ENCODE measurements at regions not wholly inside any gene's neighbourhood (a gene's known extent, or its start where the extent isn't known, plus 50 kb on each side); places are given as distances from the start of the nearest gene placed in this dataset.

DNA sequence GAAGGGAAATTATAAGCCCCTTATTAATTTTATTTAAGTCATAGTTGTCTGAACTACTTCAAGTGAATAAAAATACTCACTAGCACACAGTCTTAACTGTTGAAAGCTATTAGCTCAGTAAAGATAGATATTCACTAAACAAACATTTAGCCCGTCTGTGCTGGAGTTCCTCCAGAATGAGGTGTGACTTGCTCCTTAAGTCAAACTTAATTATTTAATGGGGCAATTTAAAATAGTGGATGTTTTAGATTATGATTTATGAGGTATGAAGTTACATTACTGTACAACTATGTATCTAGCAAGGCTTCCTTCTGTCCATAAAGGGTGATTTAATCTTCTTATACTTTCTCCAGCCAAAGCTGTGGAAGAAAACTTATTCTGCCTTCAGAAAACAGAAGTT is 414.0 kb upstream of the FLRT2 start:
- DNase-seq (ENCODE audit: low read depth in 1 of 2, low spot score in 2 of 2) = no peak
- no peaks in the 10 kb centered on the region for H3K27me3 ChIP-seq (replicated peaks)
- no peaks in the 10 kb centered on the region for H3K36me3 ChIP-seq

DNA sequence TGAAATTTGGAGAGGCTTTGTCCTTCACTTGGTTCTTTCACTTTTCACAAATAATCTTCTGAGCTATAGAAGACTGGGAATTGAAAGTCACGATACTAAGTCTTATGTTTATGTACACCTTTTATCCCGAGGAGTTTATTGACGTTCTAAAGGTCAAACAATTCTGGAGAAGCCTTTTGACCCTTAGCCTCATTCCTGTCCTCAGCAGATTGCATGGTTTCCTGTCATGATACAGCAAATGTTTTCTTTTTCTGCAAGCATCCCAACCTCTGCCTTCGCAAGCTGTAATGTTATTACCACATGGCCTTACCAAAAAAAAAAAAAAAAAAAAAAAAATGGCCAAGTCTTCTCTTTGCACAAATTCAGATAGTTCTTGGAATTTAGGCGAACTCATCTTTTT is 411.7 kb upstream of the FLRT2 start:
- H3K36me3 ChIP-seq = no peaks in the 10 kb centered on the region
- H3K4me1 ChIP-seq (replicated peaks) = no peaks in the 10 kb centered on the region
- H3K27ac ChIP-seq = no peak overlapping the region
- H3K27me3 ChIP-seq (replicated peaks) = no peaks in the 10 kb centered on the region
- no peak overlapping the region for H3K4me3 ChIP-seq
- no peak for DNase-seq (ENCODE audit: low read depth in 1 of 2, low spot score in 2 of 2)
- H3K9me3 ChIP-seq (replicated peaks) = no peaks in the 10 kb centered on the region

More for the DNA sequence above, 414.0 kb upstream of the FLRT2 start:
- H3K4me1 ChIP-seq (replicated peaks) = no peaks in the 10 kb centered on the region
- H3K4me3 ChIP-seq = no peak overlapping the region
- H3K27ac ChIP-seq = no peak overlapping the region
- H3K9me3 ChIP-seq (replicated peaks) = no peaks in the 10 kb centered on the region

DNA sequence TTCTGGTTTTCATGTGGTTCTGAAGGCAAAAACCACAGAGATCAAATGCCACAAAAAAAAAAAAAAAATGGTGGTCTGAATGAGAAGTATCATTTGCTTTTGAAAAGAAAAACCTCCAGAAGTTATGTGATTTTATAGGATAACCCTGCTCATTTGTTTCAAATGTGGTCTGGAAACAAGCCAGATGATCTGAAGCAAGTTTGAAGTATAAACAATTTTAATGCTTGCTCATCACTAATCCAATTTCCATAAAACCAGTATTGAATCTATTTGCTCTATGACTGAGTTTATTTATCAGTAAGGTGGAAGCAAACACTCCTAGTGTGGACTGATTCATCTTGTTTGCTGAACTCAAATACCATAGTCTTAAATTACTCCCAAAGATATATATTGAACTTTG is 407.3 kb upstream of the FLRT2 start:
- Histone ChIP-seq H3K9me3 (replicated peaks) (no peaks in the 10 kb centered on the region), H3K4me1 (replicated peaks) (no peaks in the 10 kb centered on the region), H3K27ac (no peak overlapping the region), H3K36me3 (no peaks in the 10 kb centered on the region), H3K4me3 (no peak overlapping the region), H3K27me3 (replicated peaks) (no peaks in the 10 kb centered on the region)
- no peak for DNase-seq (ENCODE audit: low read depth in 1 of 2, low spot score in 2 of 2)

DNA sequence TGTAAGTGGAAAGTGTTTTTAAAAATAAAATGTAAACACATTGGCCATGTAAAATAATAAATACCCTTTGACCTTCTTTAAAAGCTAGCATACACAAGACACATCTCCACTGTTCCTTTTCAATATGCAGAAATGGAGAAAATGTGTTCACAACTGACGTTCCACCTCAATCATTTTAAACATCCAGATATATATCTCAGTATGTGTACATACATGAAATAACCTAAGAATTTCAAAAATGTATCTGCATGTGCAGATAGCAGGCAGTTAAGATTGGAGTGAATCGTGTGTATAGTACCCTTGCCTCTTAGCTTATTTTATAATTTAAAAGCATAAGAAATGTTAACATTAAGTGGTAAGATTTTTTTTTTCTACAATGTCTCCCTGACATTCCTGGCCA is 406.2 kb upstream of the FLRT2 start:
- no peaks in the 10 kb centered on the region for H3K36me3 ChIP-seq
- H3K4me3 ChIP-seq = no peak overlapping the region
- H3K9me3 ChIP-seq (replicated peaks) = no peaks in the 10 kb centered on the region
- H3K27me3 ChIP-seq (replicated peaks) = no peaks in the 10 kb centered on the region
- no peak overlapping the region for H3K27ac ChIP-seq
- no peak for DNase-seq (ENCODE audit: low read depth in 1 of 2, low spot score in 2 of 2)
- no peaks in the 10 kb centered on the region for H3K4me1 ChIP-seq (replicated peaks)

DNA sequence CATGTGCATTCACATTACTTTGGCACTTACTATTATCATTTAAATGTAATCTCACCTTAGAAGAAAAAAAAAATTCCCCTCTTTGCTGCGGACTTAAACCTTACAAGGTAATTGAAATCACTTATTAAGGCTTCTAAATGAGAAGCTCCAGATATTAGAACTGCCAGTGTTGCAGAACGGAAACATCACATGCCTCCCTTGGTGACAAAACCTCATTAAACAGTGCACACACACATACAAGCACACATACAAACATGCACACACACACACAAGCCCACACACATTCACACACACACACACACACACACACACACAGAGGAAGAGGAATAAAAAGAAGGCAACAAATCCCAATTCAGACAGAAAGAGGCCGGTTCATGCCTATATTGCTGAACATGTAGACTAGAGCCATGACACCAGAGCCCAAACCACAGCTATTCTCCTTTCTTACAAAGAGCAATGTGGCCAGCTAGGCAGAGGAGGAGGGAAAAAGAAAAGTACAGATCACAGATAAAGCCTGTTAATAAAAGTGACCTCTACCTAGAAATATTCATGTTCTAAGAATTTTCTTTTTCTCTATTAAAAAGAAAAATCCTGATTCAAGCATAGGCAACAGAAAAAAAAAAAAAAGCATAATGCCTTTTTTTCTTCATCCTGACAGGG is 405.2 kb upstream of the FLRT2 start:
- no peak overlapping the region for H3K27ac ChIP-seq
- H3K4me1 ChIP-seq (replicated peaks) = no peaks in the 10 kb centered on the region
- no peak for DNase-seq (ENCODE audit: low read depth in 1 of 2, low spot score in 2 of 2)
- H3K9me3 ChIP-seq (replicated peaks) = no peaks in the 10 kb centered on the region
- no peaks in the 10 kb centered on the region for H3K36me3 ChIP-seq
- H3K4me3 ChIP-seq = no peak overlapping the region
- no peaks in the 10 kb centered on the region for H3K27me3 ChIP-seq (replicated peaks)

DNA sequence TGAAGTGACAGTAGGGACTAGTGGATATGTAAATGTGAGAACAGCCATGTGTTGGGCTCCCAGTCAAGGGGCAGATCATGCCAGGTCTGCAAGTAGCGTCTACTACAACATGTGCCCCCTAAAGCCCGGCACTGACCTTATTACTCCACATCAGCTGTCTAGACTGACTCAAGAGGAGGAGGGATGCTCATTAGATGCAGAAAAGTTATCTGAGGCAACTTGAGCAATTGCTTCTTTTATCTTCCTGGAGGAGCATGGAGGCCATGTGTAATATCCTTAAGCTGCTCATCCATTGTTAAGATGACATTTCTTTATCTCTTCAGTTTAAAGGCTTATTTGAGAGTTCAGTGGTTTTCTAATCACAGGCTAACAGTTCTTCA is 404.7 kb upstream of the FLRT2 start:
- Histone ChIP-seq H3K4me3 (no peak overlapping the region), H3K9me3 (replicated peaks) (no peaks in the 10 kb centered on the region), H3K27ac (no peak overlapping the region), H3K36me3 (no peaks in the 10 kb centered on the region), H3K4me1 (replicated peaks) (no peaks in the 10 kb centered on the region), H3K27me3 (replicated peaks) (no peaks in the 10 kb centered on the region)
- DNase-seq (ENCODE audit: low read depth in 1 of 2, low spot score in 2 of 2) = no peak

DNA sequence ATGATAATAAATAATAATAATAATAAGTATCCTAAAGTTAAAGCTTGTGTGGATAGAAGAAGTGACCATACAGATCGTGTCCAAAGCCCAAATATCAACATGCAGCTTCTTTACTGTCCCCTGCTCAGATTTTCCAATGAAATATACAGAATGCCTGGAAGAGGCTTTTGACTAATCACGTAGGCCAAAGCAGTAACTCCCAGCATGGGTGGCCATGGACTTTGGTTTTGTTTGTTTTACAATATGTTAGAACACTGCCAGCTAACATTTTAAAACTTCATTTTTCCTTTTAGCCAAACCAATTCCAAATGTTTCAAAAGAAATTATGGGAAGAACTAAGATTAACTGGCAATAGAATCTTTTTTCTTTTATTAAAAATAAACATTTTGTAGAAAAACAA is 400.0 kb upstream of the FLRT2 start:
- no peaks in the 10 kb centered on the region for H3K4me1 ChIP-seq (replicated peaks)
- no peak overlapping the region for H3K27ac ChIP-seq
- no peaks in the 10 kb centered on the region for H3K9me3 ChIP-seq (replicated peaks)
- no peak for DNase-seq (ENCODE audit: low read depth in 1 of 2, low spot score in 2 of 2)
- no peaks in the 10 kb centered on the region for H3K36me3 ChIP-seq
- no peaks in the 10 kb centered on the region for H3K27me3 ChIP-seq (replicated peaks)
- H3K4me3 ChIP-seq = no peak overlapping the region

DNA sequence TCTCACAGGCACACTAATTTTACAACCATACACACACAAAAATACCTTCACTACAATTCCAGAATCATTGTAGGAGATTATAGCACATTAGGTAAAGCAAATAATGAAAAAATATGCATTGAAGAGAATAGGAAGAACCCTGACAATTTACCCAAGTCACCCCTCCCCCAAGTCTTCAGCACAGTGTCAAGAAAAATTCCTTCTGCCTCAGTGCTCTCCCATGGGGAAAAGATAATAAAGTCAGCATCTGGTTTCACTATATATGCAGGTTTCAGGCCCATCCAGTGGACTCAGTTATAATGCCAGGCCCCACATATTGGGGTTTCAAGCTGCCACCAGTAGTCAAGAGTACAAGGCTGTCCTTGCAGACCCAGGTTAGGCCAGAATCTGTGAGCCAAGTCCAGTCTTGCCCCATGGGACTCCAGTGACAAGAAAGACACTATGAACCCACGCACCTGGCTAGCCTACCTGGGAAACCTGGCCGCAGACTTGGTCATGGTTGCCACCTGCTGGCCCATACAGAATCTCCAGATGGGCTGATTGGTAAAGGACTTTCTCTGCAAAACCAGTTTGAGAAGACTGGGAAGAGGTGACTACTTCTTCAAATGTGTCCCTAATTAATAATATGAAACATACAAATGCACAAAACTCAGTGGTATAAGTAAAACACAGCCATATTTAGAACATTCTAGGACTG is 398.6 kb upstream of the FLRT2 start:
- H3K4me1 ChIP-seq (replicated peaks) = no peaks in the 10 kb centered on the region
- H3K4me3 ChIP-seq = no peak overlapping the region
- H3K36me3 ChIP-seq = no peaks in the 10 kb centered on the region
- H3K27me3 ChIP-seq (replicated peaks) = no peaks in the 10 kb centered on the region
- H3K9me3 ChIP-seq (replicated peaks) = no peaks in the 10 kb centered on the region
- H3K27ac ChIP-seq = no peak overlapping the region
- no peak for DNase-seq (ENCODE audit: low read depth in 1 of 2, low spot score in 2 of 2)

DNA sequence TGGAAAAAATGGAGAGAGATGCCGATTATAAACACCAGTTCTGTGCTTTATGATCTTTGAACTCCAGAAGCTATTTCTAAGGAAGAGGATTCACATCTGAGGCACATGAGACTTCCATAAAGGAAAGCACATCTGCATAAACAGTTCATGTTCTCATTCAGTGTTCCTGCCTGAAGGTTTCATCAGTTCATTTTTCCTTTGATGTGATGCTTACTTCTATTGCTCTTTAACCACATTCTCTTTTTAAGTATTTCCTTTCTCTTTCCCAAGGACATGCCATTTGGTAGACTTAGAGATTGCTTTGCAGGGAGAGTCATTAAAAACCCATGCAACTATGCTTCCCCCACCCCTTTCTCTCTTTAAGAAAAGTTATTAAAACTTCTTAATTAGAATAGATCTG is 387.0 kb upstream of the FLRT2 start:
- Histone ChIP-seq H3K9me3 (replicated peaks) (no peaks in the 10 kb centered on the region), H3K27ac (no peak overlapping the region), H3K27me3 (replicated peaks) (no peaks in the 10 kb centered on the region), H3K36me3 (no peaks in the 10 kb centered on the region), H3K4me1 (replicated peaks) (no peaks in the 10 kb centered on the region), H3K4me3 (no peak overlapping the region)
- DNase-seq (ENCODE audit: low read depth in 1 of 2, low spot score in 2 of 2) = no peak

DNA sequence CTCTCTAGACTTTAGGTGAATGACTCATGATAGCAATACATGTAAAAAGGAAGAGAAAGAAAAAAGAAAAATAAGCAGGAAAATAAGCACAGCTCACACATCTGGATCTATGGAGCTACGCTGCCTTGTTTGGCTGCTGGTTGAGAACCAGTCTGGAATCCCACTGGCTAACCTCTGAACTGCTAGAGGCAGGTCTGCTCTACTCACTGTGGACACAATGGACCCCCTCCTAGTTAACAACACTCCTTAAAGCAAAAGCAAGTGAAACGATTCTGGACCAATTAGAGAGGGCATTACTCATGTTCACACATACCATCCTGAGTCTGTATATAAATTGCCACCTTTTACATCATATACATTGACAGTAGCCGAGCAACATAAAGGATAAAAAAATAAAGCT is 383.2 kb upstream of the FLRT2 start:
- Histone ChIP-seq H3K4me3 (no peak overlapping the region), H3K27ac (no peak overlapping the region), H3K4me1 (replicated peaks) (no peaks in the 10 kb centered on the region), H3K27me3 (replicated peaks) (no peaks in the 10 kb centered on the region), H3K36me3 (no peaks in the 10 kb centered on the region), H3K9me3 (replicated peaks) (no peaks in the 10 kb centered on the region)
- DNase-seq (ENCODE audit: low read depth in 1 of 2, low spot score in 2 of 2) = no peak

DNA sequence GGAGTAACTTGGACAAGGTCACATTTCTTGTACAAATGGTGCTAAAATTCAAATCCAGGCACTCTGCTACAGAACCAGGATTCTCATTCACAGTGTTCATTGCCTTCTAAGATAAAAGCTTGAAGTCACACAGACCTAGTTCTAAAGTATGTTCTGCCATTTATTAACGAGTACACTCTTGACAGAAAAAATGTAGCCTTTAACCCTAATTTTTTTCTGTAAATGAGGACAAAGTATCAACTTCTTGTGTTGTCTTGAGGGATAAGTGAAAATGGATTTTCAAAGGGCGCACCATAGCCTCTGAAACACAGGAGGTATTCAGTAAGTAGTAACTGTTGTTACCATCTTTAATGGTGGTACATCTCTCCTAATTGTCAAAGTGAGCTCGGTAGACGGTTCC is 379.8 kb upstream of the FLRT2 start:
- Histone ChIP-seq H3K27me3 (replicated peaks) (no peaks in the 10 kb centered on the region), H3K4me3 (no peak overlapping the region), H3K27ac (no peak overlapping the region), H3K9me3 (replicated peaks) (no peaks in the 10 kb centered on the region), H3K4me1 (replicated peaks) (no peaks in the 10 kb centered on the region), H3K36me3 (no peaks in the 10 kb centered on the region)
- no peak for DNase-seq (ENCODE audit: low read depth in 1 of 2, low spot score in 2 of 2)

DNA sequence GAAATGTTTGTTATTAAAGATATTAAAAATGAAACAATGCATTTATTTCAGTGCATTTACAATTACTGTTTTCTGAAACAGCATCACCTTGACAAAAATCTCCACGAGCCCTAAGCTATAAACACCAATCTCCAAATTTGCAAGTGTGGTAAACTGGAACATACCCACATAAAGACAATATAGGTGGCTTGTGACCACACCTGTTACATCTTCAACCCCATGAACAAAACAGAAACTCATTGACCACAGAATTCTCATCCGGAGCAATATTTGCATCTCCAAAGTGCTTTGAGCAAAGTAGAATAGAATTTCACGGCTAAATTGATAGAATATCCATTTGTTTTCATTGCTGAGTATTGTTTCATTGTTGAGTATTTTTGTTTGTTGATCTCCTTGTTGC is 375.2 kb upstream of the FLRT2 start:
- DNase-seq (ENCODE audit: low read depth in 1 of 2, low spot score in 2 of 2) = no peak

DNA sequence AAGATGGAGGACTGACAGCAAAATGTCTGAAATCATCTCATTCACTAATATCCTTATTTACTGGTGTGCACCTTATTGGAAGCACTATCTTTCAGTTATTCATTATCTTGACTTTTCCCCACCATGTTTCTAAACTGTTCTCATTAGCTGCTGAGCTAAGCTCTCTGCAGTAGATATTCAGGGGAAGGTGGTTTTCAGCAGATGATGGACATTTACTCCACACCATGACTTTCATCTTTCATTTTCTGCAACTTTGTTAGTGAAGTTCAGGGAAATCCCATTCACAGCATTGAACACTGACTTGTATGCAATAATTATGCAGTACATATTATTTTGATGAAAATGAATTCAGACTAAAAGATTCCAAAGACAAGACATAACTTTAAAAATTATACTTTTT is 373.6 kb upstream of the FLRT2 start:
- no peak for DNase-seq (ENCODE audit: low read depth in 1 of 2, low spot score in 2 of 2)
- Histone ChIP-seq H3K27me3 (replicated peaks) (no peaks in the 10 kb centered on the region), H3K27ac (no peak overlapping the region), H3K9me3 (replicated peaks) (no peaks in the 10 kb centered on the region), H3K36me3 (no peaks in the 10 kb centered on the region), H3K4me1 (replicated peaks) (no peaks in the 10 kb centered on the region), H3K4me3 (no peak overlapping the region)

More for the DNA sequence above, 375.2 kb upstream of the FLRT2 start:
- H3K36me3 ChIP-seq = no peaks in the 10 kb centered on the region
- no peaks in the 10 kb centered on the region for H3K27me3 ChIP-seq (replicated peaks)
- no peaks in the 10 kb centered on the region for H3K4me1 ChIP-seq (replicated peaks)
- H3K4me3 ChIP-seq = no peak overlapping the region
- H3K9me3 ChIP-seq (replicated peaks) = no peaks in the 10 kb centered on the region
- H3K27ac ChIP-seq = no peak overlapping the region

DNA sequence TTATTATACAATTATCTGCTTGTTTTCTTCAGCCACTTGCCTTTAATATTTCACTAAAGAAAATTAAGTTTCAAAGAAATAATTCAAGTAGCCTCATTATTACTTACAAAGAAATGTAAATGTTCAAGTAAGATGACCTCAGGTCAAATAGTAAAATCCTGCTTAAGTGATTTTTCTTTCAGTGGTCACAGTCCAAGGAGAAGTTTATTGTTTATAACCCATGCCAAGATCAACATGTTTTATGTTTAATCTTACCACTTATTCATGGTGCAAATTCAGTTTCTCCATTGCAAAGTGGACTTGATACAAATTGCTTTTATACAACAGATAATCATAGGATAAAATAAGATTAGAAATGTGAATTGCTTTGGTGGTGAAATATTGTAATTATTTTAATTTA is 370.2 kb upstream of the FLRT2 start:
- Histone ChIP-seq H3K27me3 (replicated peaks) (no peaks in the 10 kb centered on the region), H3K4me1 (replicated peaks) (no peaks in the 10 kb centered on the region), H3K27ac (no peak overlapping the region), H3K9me3 (replicated peaks) (no peaks in the 10 kb centered on the region), H3K36me3 (no peaks in the 10 kb centered on the region), H3K4me3 (no peak overlapping the region)
- no peak for DNase-seq (ENCODE audit: low read depth in 1 of 2, low spot score in 2 of 2)

DNA sequence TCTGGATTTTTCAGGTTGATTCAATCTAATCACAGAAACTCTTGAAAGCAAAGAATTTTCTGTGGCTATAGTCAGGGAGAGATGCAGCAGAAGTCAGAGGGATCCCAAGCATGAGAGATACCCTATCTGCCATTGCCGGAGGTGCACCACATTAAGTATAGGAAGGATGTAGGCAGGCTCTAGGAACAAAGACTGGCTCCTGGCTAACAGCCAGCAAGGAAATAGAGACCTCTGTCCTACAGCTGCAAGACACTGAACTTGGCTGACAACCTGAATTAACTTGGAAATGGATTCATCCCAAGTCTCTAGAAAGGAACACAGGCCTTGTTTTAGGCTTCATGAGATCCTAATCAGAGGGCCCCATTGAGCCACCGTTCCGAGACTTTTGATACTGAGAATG is 364.9 kb upstream of the FLRT2 start:
- Histone ChIP-seq H3K4me1 (replicated peaks) (no peaks in the 10 kb centered on the region), H3K36me3 (no peaks in the 10 kb centered on the region), H3K9me3 (replicated peaks) (no peaks in the 10 kb centered on the region), H3K27me3 (replicated peaks) (no peaks in the 10 kb centered on the region), H3K4me3 (no peak overlapping the region), H3K27ac (no peak overlapping the region)
- no peak for DNase-seq (ENCODE audit: low read depth in 1 of 2, low spot score in 2 of 2)
